ENCODE measurements at regions not wholly inside any gene's neighbourhood (a gene's known extent, or its start where the extent isn't known, plus 50 kb on each side); places are given as distances from the start of the nearest gene placed in this dataset.

DNA sequence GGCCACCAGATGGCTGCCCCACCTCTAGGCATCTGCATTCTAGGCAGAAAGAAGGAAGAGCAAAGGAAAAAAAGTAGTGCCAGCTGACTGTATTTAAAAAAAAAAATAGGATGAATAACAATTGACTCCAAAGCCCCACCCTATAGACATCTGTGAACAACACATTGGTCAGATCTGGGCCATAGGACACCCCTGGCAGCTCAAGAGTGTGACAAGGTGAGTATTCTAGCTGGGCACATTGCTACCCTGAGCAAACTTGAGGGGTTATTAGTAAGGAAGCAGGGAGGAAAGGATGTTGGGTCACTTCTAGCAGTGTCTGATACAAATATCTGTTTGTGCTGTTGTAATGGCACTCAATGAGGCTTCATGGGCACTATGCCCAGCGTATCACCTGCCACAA lies 58.6 kb upstream of the NPAS2 start:
- DNase-seq, result no peak
- Histone ChIP-seq H3K27ac (ENCODE audit: low read depth in 1 of 3, low read length in 2 of 3) (no peak overlapping the region), H3K27me3 (ENCODE audit: control insufficient read depth in 3 of 3, insufficient read depth in 3 of 3, low read length in 3 of 3) (no peaks in the 10 kb centered on the region), H3K4me1 (ENCODE audit: control insufficient read depth in 3 of 3, insufficient read depth in 2 of 3, low read depth in 1 of 3, low read length in 2 of 3) (no peaks in the 10 kb centered on the region), H3K4me3 (ENCODE audit: low read depth in 1 of 3, low read length in 3 of 3) (no peak overlapping the region), H3K9me3 (ENCODE audit: control insufficient read depth in 2 of 2, insufficient read depth in 1 of 2, low read depth in 1 of 2, low read length in 1 of 2) (peaks cover 0 to 3% of the 10 kb centered on the region in 2 donors), H3K36me3 (ENCODE audit: control insufficient read depth in 3 of 3, insufficient read depth in 2 of 3, low read depth in 1 of 3, low read length in 3 of 3) (no peaks in the 10 kb centered on the region)
- no peak for FAIRE-seq
- WGBS, 3 donors, result 75 to 91% (median 83%) methylated on average over 1 of the region's 1 CpG

- H3K4me3 ChIP-seq (ENCODE audit: low read depth in 1 of 3, low read length in 3 of 3), result no peak overlapping the region
- no peaks in the 10 kb centered on the region for H3K27me3 ChIP-seq (ENCODE audit: control insufficient read depth in 3 of 3, insufficient read depth in 3 of 3, low read length in 3 of 3)
- H3K27ac ChIP-seq (ENCODE audit: low read depth in 1 of 3, low read length in 2 of 3), result no peak overlapping the region
- no peaks in the 10 kb centered on the region for H3K36me3 ChIP-seq (ENCODE audit: control insufficient read depth in 3 of 3, insufficient read depth in 2 of 3, low read depth in 1 of 3, low read length in 3 of 3)
- no peaks in the 10 kb centered on the region for H3K4me1 ChIP-seq (ENCODE audit: control insufficient read depth in 3 of 3, insufficient read depth in 2 of 3, low read depth in 1 of 3, low read length in 2 of 3)
- whole genome bisulfite sequencing, 3 donors, result 92 to 99% (median 95%) methylated on average over 2 of the region's 2 CpGs
- H3K9me3 ChIP-seq (ENCODE audit: control insufficient read depth in 2 of 2, insufficient read depth in 1 of 2, low read depth in 1 of 2, low read length in 1 of 2), result peaks cover 0 to 3% of the 10 kb centered on the region in 2 donors
- FAIRE-seq, result no peak
- no peak for DNase-seq
Observed at GRCh38 chr2:100764430-100764829, 55.5 kb upstream of the NPAS2 start.

DNA sequence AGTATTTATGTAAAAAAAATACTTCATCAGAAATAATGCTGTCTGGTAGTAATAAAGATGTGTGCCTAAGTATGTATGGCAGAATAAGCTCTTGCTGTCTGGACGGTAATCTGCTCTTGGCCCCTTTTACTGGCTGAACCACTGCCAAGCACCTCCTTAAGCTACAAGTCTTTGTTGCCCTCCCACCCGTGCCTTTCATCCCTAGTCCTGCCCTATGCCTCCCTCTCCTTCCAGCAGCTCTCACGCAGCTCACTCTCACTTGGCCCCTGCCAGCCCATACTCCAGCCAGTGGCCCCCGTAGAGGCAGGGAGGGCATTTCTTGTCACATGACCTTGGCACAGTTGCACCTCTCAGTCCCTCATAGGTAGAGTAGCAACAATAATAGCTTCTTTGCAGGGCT lies 54.5 kb upstream of the NPAS2 start:
- DNase-seq (no peak), FAIRE-seq (no peak)
- H3K4me1 ChIP-seq (ENCODE audit: control insufficient read depth in 3 of 3, insufficient read depth in 2 of 3, low read depth in 1 of 3, low read length in 2 of 3), result no peaks in the 10 kb centered on the region
- 43 to 75% (median 75%) methylated on average over 4 of the region's 4 CpGs for WGBS, 3 donors
- H3K27me3 ChIP-seq (ENCODE audit: control insufficient read depth in 3 of 3, insufficient read depth in 3 of 3, low read length in 3 of 3), result no peaks in the 10 kb centered on the region
- H3K27ac ChIP-seq (ENCODE audit: low read depth in 1 of 3, low read length in 2 of 3), result no peak overlapping the region
- H3K4me3 ChIP-seq (ENCODE audit: low read depth in 1 of 3, low read length in 3 of 3), result no peak overlapping the region
- H3K36me3 ChIP-seq (ENCODE audit: control insufficient read depth in 3 of 3, insufficient read depth in 2 of 3, low read depth in 1 of 3, low read length in 3 of 3), result no peaks in the 10 kb centered on the region
- peaks cover 0 to 3% of the 10 kb centered on the region in 2 donors for H3K9me3 ChIP-seq (ENCODE audit: control insufficient read depth in 2 of 2, insufficient read depth in 1 of 2, low read depth in 1 of 2, low read length in 1 of 2)

DNA sequence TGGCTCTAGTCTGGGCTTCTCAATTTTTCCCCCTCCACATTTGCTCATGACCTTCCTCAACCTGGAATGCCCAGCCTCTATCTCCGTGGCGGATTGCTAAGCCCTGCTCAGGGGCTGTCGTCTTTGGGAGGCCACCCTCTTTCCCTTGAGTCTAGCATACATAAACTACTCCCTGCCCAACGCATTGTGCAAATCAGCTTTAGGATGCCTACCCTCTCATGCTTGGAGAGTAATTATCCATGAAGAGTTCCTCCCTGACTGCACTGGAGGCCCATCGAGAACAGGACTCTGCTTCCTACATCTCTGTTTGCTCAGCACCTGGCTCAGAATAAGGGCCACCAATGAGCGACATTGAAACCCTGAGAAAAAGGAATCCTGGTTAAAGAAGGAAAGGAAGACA lies 53.7 kb upstream of the NPAS2 start:
- Histone ChIP-seq H3K4me3 (ENCODE audit: low read depth in 1 of 3, low read length in 3 of 3) (no peak overlapping the region), H3K27ac (ENCODE audit: low read depth in 1 of 3, low read length in 2 of 3) (no peak overlapping the region), H3K27me3 (ENCODE audit: control insufficient read depth in 3 of 3, insufficient read depth in 3 of 3, low read length in 3 of 3) (no peaks in the 10 kb centered on the region), H3K36me3 (ENCODE audit: control insufficient read depth in 3 of 3, insufficient read depth in 2 of 3, low read depth in 1 of 3, low read length in 3 of 3) (no peaks in the 10 kb centered on the region), H3K9me3 (ENCODE audit: control insufficient read depth in 2 of 2, insufficient read depth in 1 of 2, low read depth in 1 of 2, low read length in 1 of 2) (peaks cover 0 to 3% of the 10 kb centered on the region in 2 donors), H3K4me1 (ENCODE audit: control insufficient read depth in 3 of 3, insufficient read depth in 2 of 3, low read depth in 1 of 3, low read length in 2 of 3) (no peaks in the 10 kb centered on the region)
- FAIRE-seq (no peak), DNase-seq (no peak)
- 89 to 91% (median 90%) methylated on average over 6 of the region's 6 CpGs for WGBS, 3 donors

GRCh38 chr2:100766806-100767205 lies 53.1 kb upstream of the NPAS2 start:
- H3K4me3 ChIP-seq (ENCODE audit: low read depth in 1 of 3, low read length in 3 of 3), result no peak overlapping the region
- no peak for FAIRE-seq
- peaks cover 0 to 3% of the 10 kb centered on the region in 2 donors for H3K9me3 ChIP-seq (ENCODE audit: control insufficient read depth in 2 of 2, insufficient read depth in 1 of 2, low read depth in 1 of 2, low read length in 1 of 2)
- no peaks in the 10 kb centered on the region for H3K36me3 ChIP-seq (ENCODE audit: control insufficient read depth in 3 of 3, insufficient read depth in 2 of 3, low read depth in 1 of 3, low read length in 3 of 3)
- no peak overlapping the region for H3K27ac ChIP-seq (ENCODE audit: low read depth in 1 of 3, low read length in 2 of 3)
- 54 to 86% (median 76%) methylated on average over 3 of the region's 3 CpGs for WGBS, 3 donors
- DNase-seq, result no peak
- no peaks in the 10 kb centered on the region for H3K27me3 ChIP-seq (ENCODE audit: control insufficient read depth in 3 of 3, insufficient read depth in 3 of 3, low read length in 3 of 3)
- no peaks in the 10 kb centered on the region for H3K4me1 ChIP-seq (ENCODE audit: control insufficient read depth in 3 of 3, insufficient read depth in 2 of 3, low read depth in 1 of 3, low read length in 2 of 3)

DNA sequence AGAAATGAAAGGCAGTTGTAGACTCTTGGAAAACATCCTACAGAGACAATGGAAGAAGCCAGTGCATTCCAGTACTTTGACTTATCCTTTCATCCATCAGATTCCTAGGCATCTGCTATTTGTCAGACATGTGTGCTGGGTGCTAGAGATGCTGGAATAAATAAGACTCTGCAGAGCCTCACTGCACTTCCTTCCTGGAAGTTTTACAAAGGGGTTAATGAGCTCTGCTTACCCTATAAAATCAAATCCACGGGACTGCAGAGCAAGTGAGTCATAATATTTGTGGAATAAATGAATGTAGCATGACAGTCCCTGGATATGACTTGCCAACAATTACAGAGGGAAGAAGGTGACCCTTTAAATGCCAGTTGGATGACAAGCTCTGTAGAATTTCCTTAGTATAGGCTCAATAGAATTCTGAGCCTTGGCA lies 52.7 kb upstream of the NPAS2 start:
- no peak overlapping the region for H3K27ac ChIP-seq (ENCODE audit: low read depth in 1 of 3, low read length in 2 of 3)
- WGBS, 3 donors, result 6 to 29% (median 8%) methylated on average over 1 of the region's 1 CpG

GRCh38 chr2:100767810-100768806 lies 51.8 kb upstream of the NPAS2 start:
- H3K27me3 ChIP-seq (ENCODE audit: control insufficient read depth in 3 of 3, insufficient read depth in 3 of 3, low read length in 3 of 3), result no peaks in the 10 kb centered on the region

More for the DNA sequence above, 52.7 kb upstream of the NPAS2 start:
- DNase-seq, result no peak
- peaks cover 0 to 3% of the 10 kb centered on the region in 2 donors for H3K9me3 ChIP-seq (ENCODE audit: control insufficient read depth in 2 of 2, insufficient read depth in 1 of 2, low read depth in 1 of 2, low read length in 1 of 2)
- no peaks in the 10 kb centered on the region for H3K4me1 ChIP-seq (ENCODE audit: control insufficient read depth in 3 of 3, insufficient read depth in 2 of 3, low read depth in 1 of 3, low read length in 2 of 3)
- no peak for FAIRE-seq
- H3K27me3 ChIP-seq (ENCODE audit: control insufficient read depth in 3 of 3, insufficient read depth in 3 of 3, low read length in 3 of 3), result no peaks in the 10 kb centered on the region
- H3K4me3 ChIP-seq (ENCODE audit: low read depth in 1 of 3, low read length in 3 of 3), result no peak overlapping the region
- no peaks in the 10 kb centered on the region for H3K36me3 ChIP-seq (ENCODE audit: control insufficient read depth in 3 of 3, insufficient read depth in 2 of 3, low read depth in 1 of 3, low read length in 3 of 3)

More at GRCh38 chr2:100767810-100768806, 51.8 kb upstream of the NPAS2 start:
- DNase-seq (peak in 1 of 2 donors; percentile 57), FAIRE-seq (no peak)
- no peak overlapping the region for H3K4me3 ChIP-seq (ENCODE audit: low read depth in 1 of 3, low read length in 3 of 3)
- no peak overlapping the region for H3K27ac ChIP-seq (ENCODE audit: low read depth in 1 of 3, low read length in 2 of 3)
- WGBS, 3 donors, result 49 to 62% (median 54%) methylated on average over 7 of the region's 7 CpGs
- no peaks in the 10 kb centered on the region for H3K36me3 ChIP-seq (ENCODE audit: control insufficient read depth in 3 of 3, insufficient read depth in 2 of 3, low read depth in 1 of 3, low read length in 3 of 3)
- H3K4me1 ChIP-seq (ENCODE audit: control insufficient read depth in 3 of 3, insufficient read depth in 2 of 3, low read depth in 1 of 3, low read length in 2 of 3), result no peaks in the 10 kb centered on the region
- peaks cover 0 to 3% of the 10 kb centered on the region in 2 donors for H3K9me3 ChIP-seq (ENCODE audit: control insufficient read depth in 2 of 2, insufficient read depth in 1 of 2, low read depth in 1 of 2, low read length in 1 of 2)

Measured in small intestine (tissue), 7 donors.